HuH-7 (cell line): ENCODE measurements at regions not wholly inside any gene's neighbourhood (a gene's known extent, or its start where the extent isn't known, plus 50 kb on each side); places are given as distances from the start of the nearest gene placed in this dataset.

ENCODE experiments used
- DNase-seq: peaks from one replicate; pipeline ENCODE4 v3.0.0; 2011; ENCODE audit warnings: low spot score

- DNase-seq: no peak
Observed at GRCh38 chr1:119308130-119308700, 60.4 kb upstream of the HAO2 start.

DNA sequence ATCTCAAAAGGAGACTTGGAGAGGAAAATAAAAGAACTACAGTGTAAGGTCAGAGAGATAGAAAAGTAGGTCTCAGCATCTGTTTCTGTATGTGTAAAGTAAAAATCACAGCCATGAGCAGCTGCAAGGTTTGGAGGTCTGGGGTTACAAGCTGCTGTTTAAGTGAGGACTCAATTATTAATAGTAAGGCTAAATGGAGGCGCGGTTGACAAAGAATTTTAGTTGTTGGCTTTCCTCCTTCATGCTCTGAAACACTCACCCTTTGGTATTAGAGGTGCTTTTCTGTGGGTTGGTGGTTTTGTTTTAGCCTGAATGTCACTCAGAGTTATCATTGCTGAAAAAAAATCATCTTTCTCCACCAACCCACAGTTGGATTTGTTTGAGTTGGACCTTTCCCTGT lies 59.8 kb upstream of the HAO2 start:
- DNase-seq: no peak

- DNase-seq: no peak
Observed at GRCh38 chr1:119310301-119310700, 58.3 kb upstream of the HAO2 start.

- DNase-seq: no peak
Observed at GRCh38 chr1:119312500-119312899, 56.1 kb upstream of the HAO2 start.

DNA sequence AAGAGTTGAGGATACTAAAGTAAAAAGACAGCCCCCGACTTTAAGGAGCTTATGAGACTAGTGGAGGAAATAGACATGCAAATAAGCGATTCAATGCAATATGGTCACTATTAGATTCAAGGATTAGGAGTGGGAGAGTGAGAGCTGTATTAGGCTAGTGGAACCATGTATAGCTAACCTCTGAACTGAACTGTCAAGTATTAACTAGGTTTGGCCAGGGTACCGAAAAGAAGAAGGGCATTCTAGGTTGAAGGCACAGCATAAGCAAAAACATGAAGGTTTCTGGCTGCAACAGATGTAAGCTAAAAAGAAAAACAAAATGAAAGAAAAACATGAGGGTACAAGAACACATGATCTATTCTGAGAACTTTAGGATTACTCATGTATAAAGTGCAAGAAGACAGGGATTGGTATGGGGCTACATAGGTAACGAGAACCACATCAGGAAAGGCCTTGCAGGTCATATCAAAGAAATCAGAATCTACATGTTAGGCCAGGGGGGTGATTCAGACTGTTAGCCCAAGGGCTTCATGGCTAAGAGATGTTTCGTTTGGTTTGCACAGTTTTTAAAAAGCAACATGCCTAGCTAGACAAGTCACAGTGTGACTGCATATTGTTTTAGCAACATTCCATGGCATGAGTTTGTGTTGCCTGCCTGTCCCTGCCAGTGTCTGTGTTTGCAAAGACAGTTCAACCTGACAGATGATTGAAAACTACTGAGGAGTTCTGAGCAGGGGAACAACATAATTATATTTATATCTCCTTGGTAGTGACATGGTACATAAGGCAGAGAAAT lies 54.4 kb upstream of the HAO2 start:
- DNase-seq: no peak

GRCh38 chr1:119316870-119317416 lies 51.6 kb upstream of the HAO2 start:
- peak; percentile 57 for DNase-seq

DNA sequence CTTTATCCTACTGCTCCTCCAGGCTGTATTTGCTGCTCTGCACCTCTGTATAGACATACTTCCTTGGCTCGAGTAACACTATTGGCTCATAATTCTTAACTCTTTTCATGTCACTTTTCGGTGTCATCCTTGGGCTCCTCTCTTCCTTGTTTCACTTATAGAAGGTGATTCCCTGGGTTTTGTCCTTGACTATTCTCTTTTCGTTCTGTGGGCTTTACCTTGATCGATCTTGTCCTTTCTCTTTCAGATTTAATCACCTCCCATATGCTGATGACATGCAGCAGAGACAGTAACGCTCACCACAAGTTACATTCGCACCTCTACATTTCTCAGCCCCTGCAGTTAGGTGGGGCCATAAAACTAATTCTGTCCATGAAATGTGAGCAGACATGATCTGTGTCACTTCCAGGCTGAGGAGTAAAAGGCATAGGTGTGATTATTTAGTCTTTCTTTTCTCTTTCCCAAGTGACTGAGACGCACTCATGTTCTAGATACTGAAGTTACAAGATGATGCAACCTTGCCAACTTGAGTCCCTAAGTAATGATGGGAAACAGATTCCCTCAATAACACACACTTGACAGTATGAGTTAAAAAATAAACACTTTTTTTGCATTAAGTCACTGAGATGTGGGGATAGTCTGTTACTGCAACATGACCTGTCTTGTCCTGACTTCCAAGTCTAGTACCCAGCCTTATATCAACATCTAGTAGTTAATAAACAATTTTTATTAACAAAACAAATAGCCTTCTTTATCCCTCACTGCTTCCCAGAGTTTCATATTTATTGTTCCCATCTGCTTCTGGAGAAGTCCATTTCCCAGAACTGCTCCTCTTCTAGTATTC lies 49.9 kb upstream of the HAO2 start:
- no peak for DNase-seq
